ENCODE measurements at regions not wholly inside any gene's neighbourhood (a gene's known extent, or its start where the extent isn't known, plus 50 kb on each side); places are given as distances from the start of the nearest gene placed in this dataset.
A peak's percentile ranks its signal among the peaks of the same experiment; 100 is the strongest.
"Not testable (repeated sequence)": the region's sequence is repeated elsewhere in the genome, so short reads cannot be mapped to it uniquely, and the experiment has no call there.

DNA sequence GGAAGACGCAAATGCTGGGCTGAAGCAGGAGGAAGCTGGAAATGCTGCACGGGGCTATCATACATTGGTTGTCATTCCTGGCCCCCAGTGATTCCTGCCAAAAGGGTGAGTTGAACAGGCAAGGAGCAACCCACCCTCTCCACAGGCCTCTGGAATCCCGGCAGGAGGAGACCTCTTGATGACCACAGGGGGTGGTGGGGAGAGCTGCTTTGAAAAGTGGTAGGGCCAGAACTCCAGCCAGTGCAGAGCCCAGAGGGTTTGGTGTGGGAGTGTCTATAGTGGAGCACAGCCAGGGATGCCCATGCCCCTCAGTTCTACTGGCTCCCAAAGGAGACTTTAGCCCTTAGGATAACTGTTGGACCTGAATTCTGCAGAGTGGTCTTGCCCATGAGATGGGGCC is 89.2 kb downstream of the SAMD9 start:
- no peaks in the 10 kb centered on the region for H3K4me1 ChIP-seq (replicated peaks)
- H3K27ac ChIP-seq: no peak overlapping the region
- H3K9me3 ChIP-seq (replicated peaks): peaks cover 5% of the 10 kb centered on the region
- DNase-seq (ENCODE audit: low read depth in 1 of 2, low spot score in 2 of 2): no peak
- H3K27me3 ChIP-seq (replicated peaks): no peaks in the 10 kb centered on the region
- H3K4me3 ChIP-seq: no peak overlapping the region
- no peaks in the 10 kb centered on the region for H3K36me3 ChIP-seq

DNA sequence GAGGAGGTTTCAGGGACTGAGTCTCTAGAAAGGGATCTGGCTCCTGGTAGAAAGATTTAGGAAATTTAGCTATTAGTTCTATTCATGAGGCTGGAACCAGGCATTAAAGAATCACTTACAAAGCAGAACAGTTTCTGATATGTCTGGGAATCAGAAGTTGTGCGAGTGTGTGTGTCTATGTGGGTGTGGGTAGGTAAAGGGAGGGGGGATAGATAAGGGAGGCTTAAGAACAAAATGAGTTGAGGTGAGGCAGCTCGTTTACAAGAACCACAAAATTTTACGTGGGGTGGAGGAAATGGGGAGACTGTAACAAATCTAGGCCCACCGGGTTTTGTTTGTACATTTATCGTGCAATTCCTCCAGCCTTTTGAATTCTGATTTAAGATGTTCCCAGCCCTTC is 90.7 kb downstream of the SAMD9 start:
- Histone ChIP-seq H3K27ac (no peak overlapping the region), H3K36me3 (no peaks in the 10 kb centered on the region), H3K9me3 (replicated peaks) (peaks cover 5% of the 10 kb centered on the region), H3K4me3 (no peak overlapping the region), H3K4me1 (replicated peaks) (no peaks in the 10 kb centered on the region), H3K27me3 (replicated peaks) (no peaks in the 10 kb centered on the region)
- DNase-seq (ENCODE audit: low read depth in 1 of 2, low spot score in 2 of 2): no peak

DNA sequence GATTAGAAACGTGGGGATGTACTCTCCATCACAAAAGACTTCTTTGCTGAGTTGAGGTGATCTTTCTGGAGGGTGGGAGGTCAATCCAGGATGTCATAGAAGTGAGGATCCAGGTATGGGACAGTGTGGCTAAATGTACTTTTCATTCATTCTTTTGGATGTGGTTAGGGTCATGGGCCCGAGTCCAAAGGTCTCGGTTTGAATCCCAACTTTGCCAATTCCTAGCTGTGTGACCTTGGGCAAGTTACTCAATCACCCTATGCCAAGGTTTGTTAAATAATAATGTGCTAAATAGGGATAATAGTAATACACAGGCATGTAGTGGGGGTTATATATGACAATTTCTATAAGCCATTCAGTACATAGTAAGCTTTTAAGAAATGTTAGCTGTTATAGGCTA is 91.4 kb downstream of the SAMD9 start:
- H3K27ac ChIP-seq: no peak overlapping the region
- no peaks in the 10 kb centered on the region for H3K4me1 ChIP-seq (replicated peaks)
- DNase-seq (ENCODE audit: low read depth in 1 of 2, low spot score in 2 of 2): no peak
- peaks cover under 1% of the 10 kb centered on the region; the same call in 1 of the 2 replicates for H3K9me3 ChIP-seq (replicated peaks)
- no peaks in the 10 kb centered on the region for H3K27me3 ChIP-seq (replicated peaks)
- H3K36me3 ChIP-seq: no peaks in the 10 kb centered on the region
- H3K4me3 ChIP-seq: no peak overlapping the region

DNA sequence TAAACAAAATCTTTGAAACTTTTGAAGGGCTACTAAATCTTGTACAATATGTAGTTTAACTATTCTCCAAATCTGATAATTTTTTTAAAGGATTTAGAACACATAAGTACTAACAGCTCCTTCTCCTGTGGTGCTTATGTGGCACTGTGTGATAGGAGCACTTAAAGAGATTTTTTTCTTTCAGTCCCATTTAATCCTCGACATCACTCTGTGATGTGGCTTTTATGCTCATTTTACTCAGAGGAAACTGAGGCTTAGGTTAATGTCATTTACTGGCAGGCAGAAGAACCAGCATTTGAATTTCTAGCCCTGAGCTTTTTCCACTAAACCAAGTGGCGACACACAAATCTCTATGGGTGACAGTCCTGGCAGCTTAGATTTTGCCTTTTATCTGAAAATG is 92.4 kb downstream of the SAMD9 start:
- H3K9me3 ChIP-seq (replicated peaks): no peaks in the 10 kb centered on the region
- H3K4me3 ChIP-seq: no peak overlapping the region
- H3K36me3 ChIP-seq: no peaks in the 10 kb centered on the region
- H3K27me3 ChIP-seq (replicated peaks): no peaks in the 10 kb centered on the region
- H3K27ac ChIP-seq: no peak overlapping the region
- H3K4me1 ChIP-seq (replicated peaks): no peaks in the 10 kb centered on the region
- no peak for DNase-seq (ENCODE audit: low read depth in 1 of 2, low spot score in 2 of 2)

DNA sequence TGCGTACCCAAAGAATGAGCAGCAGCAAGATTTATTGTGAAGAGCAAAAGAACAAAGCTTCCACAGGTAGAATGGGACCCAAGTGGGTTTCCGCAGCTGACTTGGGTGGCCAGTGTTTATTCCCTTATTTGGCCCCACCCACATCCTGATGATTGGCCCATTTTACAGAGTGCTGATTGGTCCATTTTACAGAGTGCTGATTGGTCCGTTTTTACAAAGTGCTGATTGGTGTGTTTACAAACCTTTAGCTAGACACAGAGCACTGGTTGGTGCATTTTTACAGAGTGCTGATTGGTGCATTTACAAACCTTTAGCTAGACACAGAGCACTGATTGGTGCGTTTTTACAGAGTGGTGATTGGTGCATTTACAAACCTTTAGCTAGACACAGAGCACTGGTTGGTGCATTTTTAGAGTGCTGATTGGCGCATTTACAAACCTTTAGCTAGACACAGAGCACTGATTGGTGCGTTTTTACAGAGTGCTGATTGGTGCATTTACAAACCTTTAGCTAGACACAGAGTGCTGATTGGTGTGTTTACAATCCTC is 94.8 kb downstream of the SAMD9 start:
- not testable (repeated sequence) for H3K36me3 ChIP-seq; H3K4me1 ChIP-seq (replicated peaks); H3K9me3 ChIP-seq (replicated peaks); DNase-seq (ENCODE audit: low read depth in 1 of 2, low spot score in 2 of 2); H3K4me3 ChIP-seq; H3K27ac ChIP-seq; H3K27me3 ChIP-seq (replicated peaks)

DNA sequence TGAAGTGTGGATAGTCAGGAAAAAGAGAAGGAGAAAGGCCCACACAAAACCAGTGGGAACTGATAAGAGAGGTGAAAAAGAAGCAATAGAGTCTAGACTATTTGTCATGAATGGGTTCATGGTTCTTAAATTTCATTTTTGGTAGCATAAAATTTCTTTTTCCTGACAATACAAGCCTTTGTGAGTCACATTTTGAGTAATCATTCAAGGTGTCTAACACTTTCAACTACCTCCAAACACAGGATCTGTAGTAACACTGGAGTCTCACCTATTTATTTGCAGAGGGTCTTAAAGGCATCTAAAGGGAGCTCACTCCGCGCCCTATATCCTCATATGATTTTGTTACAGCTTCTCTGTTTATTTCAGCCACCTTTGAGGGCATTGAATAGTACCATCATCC is 96.0 kb downstream of the SAMD9 start:
- no peak overlapping the region for H3K4me3 ChIP-seq
- no peaks in the 10 kb centered on the region for H3K27me3 ChIP-seq (replicated peaks)
- H3K4me1 ChIP-seq (replicated peaks): peaks cover 15% of the 10 kb centered on the region
- no peak overlapping the region for H3K27ac ChIP-seq
- no peak for DNase-seq (ENCODE audit: low read depth in 1 of 2, low spot score in 2 of 2)
- H3K9me3 ChIP-seq (replicated peaks): no peaks in the 10 kb centered on the region
- H3K36me3 ChIP-seq: no peaks in the 10 kb centered on the region

DNA sequence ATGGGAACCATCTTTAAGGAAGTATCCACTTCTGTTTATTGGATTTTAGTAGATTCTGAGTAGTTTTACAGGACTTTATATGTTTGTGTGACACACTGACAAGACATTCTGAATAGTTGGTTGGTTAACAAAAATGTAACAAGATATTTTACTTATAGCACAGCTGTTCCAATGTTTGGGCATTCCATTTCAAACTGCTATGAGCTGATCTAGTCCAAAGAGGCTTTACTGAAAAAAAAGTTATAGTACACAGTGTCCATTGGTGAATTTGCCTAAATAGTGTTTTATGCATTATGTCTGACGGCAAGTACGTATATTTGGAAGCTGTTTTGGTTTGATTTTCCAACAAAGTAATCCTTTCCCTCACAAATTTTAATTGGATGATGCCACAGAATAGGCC is 99.1 kb downstream of the SAMD9 start:
- DNase-seq (ENCODE audit: low read depth in 1 of 2, low spot score in 2 of 2): no peak
- H3K27ac ChIP-seq: no peak overlapping the region
- peaks cover 45% of the 10 kb centered on the region for H3K4me1 ChIP-seq (replicated peaks)
- H3K36me3 ChIP-seq: no peaks in the 10 kb centered on the region
- H3K9me3 ChIP-seq (replicated peaks): no peaks in the 10 kb centered on the region
- H3K4me3 ChIP-seq: no peak overlapping the region
- H3K27me3 ChIP-seq (replicated peaks): no peaks in the 10 kb centered on the region

DNA sequence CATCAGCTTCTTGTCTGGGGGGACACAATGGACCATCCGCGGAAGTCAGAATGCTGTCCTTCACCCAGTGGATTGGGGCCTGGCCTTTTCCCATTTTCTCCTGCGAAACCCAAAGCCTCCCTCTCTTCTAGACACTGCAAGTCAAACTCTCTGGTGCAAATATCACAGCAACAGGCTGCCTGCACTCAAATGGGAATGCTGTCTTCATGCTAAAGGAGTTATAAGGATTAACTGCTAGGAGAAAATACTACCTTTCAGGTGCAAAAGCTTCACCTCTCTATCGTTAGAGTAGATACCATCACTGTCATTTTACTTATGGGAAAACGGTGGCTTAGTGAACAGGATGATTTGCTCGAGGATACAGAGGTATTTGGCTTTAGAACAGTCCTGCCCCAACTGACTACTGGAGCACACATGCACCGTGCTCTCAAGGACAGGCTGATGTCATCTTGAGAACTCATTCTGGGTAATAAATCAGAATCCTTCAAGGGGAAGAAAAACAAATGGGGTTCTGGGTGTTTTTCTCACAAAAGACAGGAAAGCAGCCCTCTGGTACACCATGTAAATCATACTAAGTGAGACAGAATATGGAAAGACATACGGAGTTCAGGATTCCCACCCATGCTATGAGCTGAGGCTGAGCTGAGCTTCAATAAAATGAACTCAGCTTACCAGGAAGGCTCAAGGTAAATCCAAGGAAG is 100.9 kb downstream of the SAMD9 start:
- DNase-seq (ENCODE audit: low read depth in 1 of 2, low spot score in 2 of 2): no peak
- Histone ChIP-seq H3K27me3 (replicated peaks) (no peaks in the 10 kb centered on the region), H3K9me3 (replicated peaks) (no peaks in the 10 kb centered on the region), H3K4me1 (replicated peaks) (peaks cover 64% of the 10 kb centered on the region), H3K4me3 (no peak overlapping the region), H3K36me3 (no peaks in the 10 kb centered on the region), H3K27ac (peak overlapping the region; percentile 89)

DNA sequence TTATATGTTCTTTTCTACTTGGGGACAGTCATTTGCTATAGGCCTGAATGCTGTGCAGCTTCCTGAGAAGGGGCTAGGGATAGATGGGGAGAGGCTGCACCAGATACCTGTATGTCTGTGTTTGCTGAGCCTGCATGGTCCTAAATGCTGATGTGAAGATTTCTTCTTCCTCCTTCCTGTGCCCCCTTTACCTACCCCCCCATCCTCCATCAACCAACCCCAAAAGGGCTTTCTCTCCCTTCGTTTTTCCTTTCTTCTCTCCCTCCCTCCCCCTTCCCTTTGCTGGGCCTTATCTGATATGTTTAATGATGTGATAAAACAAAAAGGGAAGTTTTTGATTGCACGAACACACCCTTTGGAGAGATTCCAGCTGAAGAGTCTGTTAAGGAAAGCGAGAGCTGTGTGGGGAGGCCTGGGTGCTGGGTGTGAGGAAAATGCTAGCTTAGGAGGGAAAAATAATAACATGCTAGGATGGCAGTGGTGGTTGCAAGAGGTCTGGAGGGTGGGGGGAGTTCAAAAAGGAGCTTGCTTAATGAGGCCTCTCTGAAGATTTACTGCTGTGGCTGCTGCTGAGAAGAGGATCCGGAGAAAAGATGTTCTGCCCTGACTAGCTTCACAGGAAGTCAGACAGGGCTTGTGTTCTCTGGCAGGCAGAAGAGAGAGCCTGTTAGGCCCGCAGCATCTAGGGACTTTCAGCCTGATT is 101.8 kb downstream of the SAMD9 start:
- Histone ChIP-seq H3K36me3 (no peaks in the 10 kb centered on the region), H3K27me3 (replicated peaks) (no peaks in the 10 kb centered on the region), H3K4me3 (no peak overlapping the region), H3K4me1 (replicated peaks) (peaks cover 73% of the 10 kb centered on the region), H3K27ac (peak overlapping the region; percentile 89), H3K9me3 (replicated peaks) (no peaks in the 10 kb centered on the region)
- peak in 1 of 2 experiments; percentile 50 for DNase-seq (ENCODE audit: low read depth in 1 of 2, low spot score in 2 of 2)

DNA sequence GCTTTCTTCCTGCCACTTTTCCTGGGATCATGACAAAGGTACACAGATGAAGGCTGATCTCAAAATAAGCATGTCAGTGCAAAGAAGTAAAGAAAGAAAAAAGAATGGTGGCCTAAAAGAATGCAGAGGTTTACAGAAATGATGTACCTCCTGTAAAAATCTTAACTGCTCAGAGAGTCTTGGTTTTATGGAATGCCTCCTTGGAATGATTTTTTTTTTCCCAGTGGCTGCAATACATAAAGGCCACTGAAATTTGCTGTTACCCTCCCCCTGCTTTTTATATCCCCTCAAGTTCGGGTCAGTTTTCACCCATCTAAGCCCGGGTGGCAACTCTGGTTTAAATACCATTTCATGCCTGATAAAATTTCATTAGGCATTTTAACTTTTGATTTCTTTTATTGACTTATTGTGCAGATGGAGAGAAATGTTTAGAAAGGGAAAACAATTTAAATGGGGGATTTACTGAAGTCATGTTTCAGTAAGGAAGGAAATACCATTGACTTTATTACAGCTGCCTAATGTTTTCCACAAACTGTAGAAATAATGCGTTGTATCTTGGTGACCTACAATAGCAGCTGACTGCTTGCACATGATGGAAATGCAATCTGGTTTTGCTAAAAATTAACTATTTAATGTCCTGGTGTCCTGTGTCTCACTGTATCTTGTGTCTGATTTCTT is 102.5 kb downstream of the SAMD9 start:
- H3K4me3 ChIP-seq: no peak overlapping the region
- H3K27ac ChIP-seq: peak overlapping the region; percentile 89
- H3K4me1 ChIP-seq (replicated peaks): peaks cover 73% of the 10 kb centered on the region
- no peaks in the 10 kb centered on the region for H3K9me3 ChIP-seq (replicated peaks)
- no peaks in the 10 kb centered on the region for H3K36me3 ChIP-seq
- DNase-seq (ENCODE audit: low read depth in 1 of 2, low spot score in 2 of 2): peak; percentile 47 to 88
- H3K27me3 ChIP-seq (replicated peaks): no peaks in the 10 kb centered on the region

DNA sequence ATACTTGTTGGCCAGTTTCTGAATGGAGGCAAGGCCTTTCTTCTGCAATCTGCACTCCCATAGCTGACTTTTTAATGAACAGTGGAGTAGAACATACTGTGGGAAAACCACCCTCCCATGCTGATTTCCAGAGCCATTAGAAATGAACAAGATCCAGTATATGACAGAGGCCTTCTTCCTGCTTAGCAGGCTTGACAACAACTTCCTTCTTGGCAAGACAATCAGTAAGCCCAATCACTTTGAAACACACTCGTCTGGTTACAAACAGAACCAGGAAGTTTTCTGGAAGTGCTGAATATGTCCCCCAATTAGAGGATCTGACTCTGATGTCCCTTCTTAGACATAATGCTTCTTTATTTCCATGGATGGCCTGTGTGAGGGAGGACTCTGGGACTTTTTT is 103.4 kb downstream of the SAMD9 start:
- Histone ChIP-seq H3K9me3 (replicated peaks) (no peaks in the 10 kb centered on the region), H3K27me3 (replicated peaks) (no peaks in the 10 kb centered on the region), H3K36me3 (no peaks in the 10 kb centered on the region), H3K27ac (peak overlapping the region; percentile 89), H3K4me3 (no peak overlapping the region), H3K4me1 (replicated peaks) (peaks cover 73% of the 10 kb centered on the region)
- DNase-seq (ENCODE audit: low read depth in 1 of 2, low spot score in 2 of 2): peak in 1 of 2 experiments; percentile 46

DNA sequence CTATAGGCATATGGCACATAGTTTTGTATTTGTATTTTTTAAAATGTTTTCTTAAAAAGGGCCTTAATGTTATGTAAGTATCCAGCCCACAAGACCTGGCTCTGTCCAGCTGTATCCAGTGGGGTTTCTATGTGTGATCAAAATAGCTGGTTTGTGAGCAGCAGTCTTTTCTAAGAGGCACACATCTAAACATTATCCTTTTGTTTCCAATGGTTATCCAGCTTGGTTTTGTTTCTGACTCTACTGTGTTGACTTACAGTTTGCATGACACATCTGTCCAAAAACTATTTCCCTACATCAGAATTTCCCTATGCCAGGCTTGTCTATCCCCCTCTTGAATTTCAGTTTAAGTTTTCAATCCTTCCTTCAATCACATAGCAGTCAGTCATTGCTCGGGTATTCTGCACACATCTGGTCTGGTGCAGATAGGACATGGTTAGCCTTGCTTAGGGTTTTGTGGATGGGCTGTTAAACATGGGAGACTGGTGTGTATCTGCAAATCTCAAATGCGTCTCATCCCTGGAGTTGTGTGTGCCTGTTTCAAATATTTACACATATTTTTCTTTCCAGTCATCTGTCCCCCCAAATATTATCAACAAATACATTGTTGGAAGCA is 104.2 kb downstream of the SAMD9 start:
- Histone ChIP-seq H3K4me3 (no peak overlapping the region), H3K9me3 (replicated peaks) (no peaks in the 10 kb centered on the region), H3K36me3 (no peaks in the 10 kb centered on the region), H3K27me3 (replicated peaks) (no peaks in the 10 kb centered on the region), H3K27ac (peak overlapping the region; percentile 89), H3K4me1 (replicated peaks) (peaks cover 68% of the 10 kb centered on the region)
- DNase-seq (ENCODE audit: low read depth in 1 of 2, low spot score in 2 of 2): peak in 1 of 2 experiments; percentile 67

DNA sequence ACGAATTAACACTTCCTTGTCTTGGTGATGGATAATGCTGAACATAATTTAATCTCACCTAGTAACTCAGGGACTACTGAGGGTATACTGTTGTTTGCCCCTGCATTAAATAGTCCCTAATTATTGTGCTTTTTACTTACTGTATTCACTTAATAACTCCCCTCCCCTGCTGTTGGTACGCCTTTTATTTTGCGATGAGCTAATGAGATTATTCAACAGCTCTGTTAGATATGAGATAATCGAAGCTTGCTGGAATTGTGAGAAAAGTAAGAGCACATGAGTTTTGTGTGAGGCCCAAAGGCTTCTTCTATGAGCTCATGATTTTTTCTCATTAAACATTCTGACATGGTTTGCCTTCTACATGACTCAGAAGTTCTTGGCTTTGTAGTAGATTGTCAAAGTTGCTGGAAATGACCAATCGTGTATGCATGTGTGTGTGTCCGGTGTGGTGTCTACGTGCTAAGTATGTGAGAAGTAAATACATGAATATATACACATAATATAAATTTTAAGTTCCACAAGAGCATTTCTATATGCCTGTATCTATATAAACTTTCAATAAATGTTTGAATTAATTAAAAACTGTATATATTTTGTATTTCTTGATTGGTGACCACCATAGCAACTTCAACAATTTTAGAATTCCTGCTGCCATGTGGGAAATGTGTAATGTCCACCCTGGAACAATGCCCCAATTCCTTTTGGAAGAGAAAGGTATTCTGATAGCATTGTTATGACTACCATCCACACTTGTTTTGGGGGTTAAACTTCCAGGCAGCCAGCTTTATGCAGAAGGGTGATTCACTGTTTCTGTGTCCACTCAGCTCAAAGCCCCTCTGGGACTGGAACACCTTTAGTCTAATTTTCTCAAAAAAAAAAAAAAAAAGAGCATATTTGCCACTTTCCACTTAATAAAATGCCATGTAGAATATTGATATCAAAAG is 106.2 kb downstream of the SAMD9 start:
- Histone ChIP-seq H3K27ac (peak overlapping the region; percentile 89), H3K36me3 (no peaks in the 10 kb centered on the region), H3K9me3 (replicated peaks) (no peaks in the 10 kb centered on the region), H3K4me1 (replicated peaks) (peaks cover 56% of the 10 kb centered on the region), H3K27me3 (replicated peaks) (no peaks in the 10 kb centered on the region), H3K4me3 (no peak overlapping the region)
- DNase-seq (ENCODE audit: low read depth in 1 of 2, low spot score in 2 of 2): peak; percentile 56 to 64

All from SJSA1 (cell line).